K562 (cell line): ENCODE measurements at regions not wholly inside any gene's neighbourhood (a gene's known extent, or its start where the extent isn't known, plus 50 kb on each side); places are given as distances from the start of the nearest gene placed in this dataset.

Source experiments
- ATAC-seq: fragments of 200-7000 bp; cut with Tn5 transposase; 3 replicates; pipeline ENCODE4 v1.9.1; 2020; ENCODE audit warnings: moderate library complexity
- BruUV-seq: library from RNA; stranded (reverse); fragments of 400-500 nt; replicated peaks from 2 replicates; lab custom pipeline; 2021; lab: Mats Ljungman, UMichigan
- CTCF ChIA-PET: fragments of 300-600 bp; formaldehyde crosslinking; extraction: SDS; loops from one replicate; lab custom pipeline; 2021; ENCODE audit warnings: low intra/inter-chr PET ratio; lab: Yijun Ruan, JAX
- POLR2A ChIA-PET: fragments of 300-600, 350-650 bp; sonication (Branson Sonifier 250); formaldehyde crosslinking; extraction: SDS; loops from one replicate; lab custom pipeline; 2021; ENCODE audit warnings: antibody characterized with exemption, inconsistent platforms; lab: Yijun Ruan, JAX
- DNase-seq, 4 experiments: peaks; one replicate each; pipeline versions ENCODE4 v3.0.0 to v3.0.0-alpha.2; 2011 to 2018; ENCODE audit warnings: low spot score in 3 of 4, mixed read lengths in 3 of 4; ENCODE audit errors: extremely low read depth in 1 of 4
- FAIRE-seq: peaks from 2 replicates; lab custom pipeline; 2011; peaks lifted over from hg19 to GRCh38; lab: Jason Lieb, UNC
- H2AFZ ChIP-seq: 2 replicates; pipeline ENCODE4 v1.6.0; 2011; ENCODE audit warnings: low read depth, low read length, control low read depth, inconsistent platforms
- H3K27ac ChIP-seq: fragments of 200-600 bp; 3 replicates; pipeline ENCODE4 v1.8.0; 2011; ENCODE audit warnings: low read depth, mild to moderate bottlenecking, control low read depth, inconsistent platforms, low read length, moderate library complexity, mixed read lengths; ENCODE audit errors: extremely low read depth
- H3K27me3 ChIP-seq, 2 experiments: fragments of 300-600 bp in 1 of 2; 2 replicates in 1 of 2; 3 replicates in 1 of 2; pipeline versions ENCODE4 v1.6.0 to v1.8.0; 2011; ENCODE audit warnings: inconsistent platforms in 2 of 2, low read length in 2 of 2, mild to moderate bottlenecking in 1 of 2, mixed read lengths in 1 of 2, moderate library complexity in 1 of 2; ENCODE audit not compliant: control insufficient read depth in 2 of 2, insufficient read depth in 2 of 2
- H3K36me3 ChIP-seq: fragments of 300-600 bp; 3 replicates; pipeline ENCODE4 v1.8.0; 2011; ENCODE audit warnings: mild to moderate bottlenecking, low read length, inconsistent platforms; ENCODE audit not compliant: control insufficient read depth, insufficient read depth
- H3K4me1 ChIP-seq, 2 experiments: fragments of 200-600 bp in 1 of 2; replicated peaks in 1 of 2; 2 replicates in 1 of 2; 3 replicates in 1 of 2; pipeline versions ENCODE4 v1.5.1 to v1.8.0; 2011; ENCODE audit warnings: inconsistent platforms in 2 of 2, low read length in 2 of 2, mild to moderate bottlenecking in 1 of 2, mixed read lengths in 1 of 2, moderate library complexity in 1 of 2; ENCODE audit not compliant: control insufficient read depth in 2 of 2, insufficient read depth in 2 of 2
- H3K4me2 ChIP-seq: 2 replicates; pipeline ENCODE4 v1.6.1; 2011; ENCODE audit warnings: low read length, control low read depth, inconsistent platforms, mixed read lengths; ENCODE audit not compliant: insufficient read depth
- H3K4me3 ChIP-seq: fragments of 200-600 bp; sonication (generic), shearing (Covaris generic); 2 replicates; pipeline ENCODE4 v1.5.1; 2016; ENCODE audit warnings: control low read depth, inconsistent platforms
- H3K79me2 ChIP-seq: fragments of 200-600 bp; 3 replicates; pipeline ENCODE4 v1.8.0; 2011; ENCODE audit warnings: low read length, inconsistent platforms; ENCODE audit not compliant: control insufficient read depth, insufficient read depth
- H3K9ac ChIP-seq, 2 experiments: 2 replicates each; pipeline versions ENCODE4 v1.6.0 to v1.6.1; 2011; ENCODE audit warnings: low read depth in 2 of 2, low read length in 2 of 2, control low read depth in 1 of 2, inconsistent platforms in 1 of 2, mild to moderate bottlenecking in 1 of 2, mixed read lengths in 1 of 2; ENCODE audit not compliant: insufficient read depth in 1 of 2
- H3K9me1 ChIP-seq: one replicate; pipeline ENCODE4 v1.6.0; 2011; ENCODE audit warnings: inconsistent platforms, mild to moderate bottlenecking, low read length, moderate library complexity; ENCODE audit not compliant: control insufficient read depth, insufficient read depth
- H3K9me3 ChIP-seq: replicated peaks from 2 replicates; pipeline ENCODE4 v1.5.1; 2011; ENCODE audit warnings: low read depth, low read length, inconsistent platforms; ENCODE audit not compliant: control insufficient read depth, insufficient read depth
- H4K20me1 ChIP-seq: replicated peaks from 2 replicates; pipeline ENCODE4 v1.6.1; 2011; ENCODE audit warnings: low read length, inconsistent platforms, mixed read lengths; ENCODE audit not compliant: control insufficient read depth, insufficient read depth
- ARID2 ChIP-seq: fragments of 450-650 bp; IDR thresholded peaks from 2 replicates; pipeline ENCODE4 v1.6.1; 2017; ENCODE audit warnings: antibody characterized with exemption, mild to moderate bottlenecking
- CC2D1A ChIP-seq: fragments of 450-650 bp; IDR thresholded peaks from 2 replicates; pipeline ENCODE4 v1.6.1; 2017; ENCODE audit warnings: mild to moderate bottlenecking
- GATAD2A ChIP-seq: fragments of 450-650 bp; IDR thresholded peaks from 2 replicates; pipeline ENCODE4 v1.6.1; 2017
- KDM5B ChIP-seq: fragments of 200-600 bp; sonication (generic); IDR thresholded peaks from 2 replicates; pipeline ENCODE4 v1.6.1; 2012; ENCODE audit warnings: low read depth, mild to moderate bottlenecking, moderate library complexity, low read length, control low read depth, inconsistent platforms; ENCODE audit not compliant: insufficient replicate concordance
- NUFIP1 ChIP-seq: fragments of 450-650 bp; IDR thresholded peaks from 2 replicates; pipeline ENCODE4 v1.6.1; 2018; ENCODE audit not compliant: partially characterized antibody
- SMAD2 ChIP-seq: fragments of 150-350 bp; IDR thresholded peaks from 2 replicates; pipeline ENCODE4 v1.6.1; 2014; ENCODE audit warnings: low read depth, mild to moderate bottlenecking, low read length
- SRF ChIP-seq, 2 experiments: fragments of 250-450, 450-650 bp in 1 of 2; sonication (Bioruptor Pico) in 1 of 2; sonication (generic) in 1 of 2; formaldehyde crosslinking; IDR thresholded peaks; 2 replicates each; pipeline versions ENCODE4 v1.5.0 to v1.5.1; 2020 to 2022; ENCODE audit warnings: mild to moderate bottlenecking in 1 of 2, missing genetic modification reagents in 1 of 2
- ZBTB17 ChIP-seq: fragments of 450-650 bp; formaldehyde crosslinking; IDR thresholded peaks from 2 replicates; pipeline ENCODE4 v1.4.0; 2020; ENCODE audit warnings: mild to moderate bottlenecking
- ZNF785 ChIP-seq: fragments of 250-450 bp; sonication (Bioruptor Pico); IDR thresholded peaks from 2 replicates; pipeline ENCODE4 v1.4.0; 2020; ENCODE audit warnings: mild to moderate bottlenecking
- WGBS: fragments of 100-300 bp; shearing (Covaris generic); methylation state at CpG from one replicate; pipeline ENCODE4 v1.1.6; 2016; ENCODE audit warnings: low coverage, mixed read lengths; ENCODE audit not compliant: insufficient coverage; ENCODE audit errors: missing lambda C conversion rate; 5-methylcytosine and 5-hydroxymethylcytosine counted together
- in situ Hi-C: fragments of 300-500 bp; cut with MboI; formaldehyde crosslinking; loops from 4 replicates; pipeline ENCODE4 v1.15.0; 2018; ENCODE audit warnings: inconsistent platforms, mixed read lengths
- intact Hi-C: fragments of 100-400 bp; cut with micrococcal nuclease; formaldehyde crosslinking; loops from 2 replicates; pipeline ENCODE4 v1.14.2; 2022
- TF ChIP-seq, protein P1 (sequence below): fragments of 450-650 bp; IDR thresholded peaks from 2 replicates; pipeline ENCODE4 v1.6.1; 2016
- TF ChIP-seq, protein P2 (sequence below): fragments of 250-450 bp; sonication (Bioruptor Pico); IDR thresholded peaks from 2 replicates; pipeline ENCODE4 v1.8.0; 2022; ENCODE audit warnings: inconsistent platforms, mild to moderate bottlenecking, moderate library complexity, borderline replicate concordance

DNA sequence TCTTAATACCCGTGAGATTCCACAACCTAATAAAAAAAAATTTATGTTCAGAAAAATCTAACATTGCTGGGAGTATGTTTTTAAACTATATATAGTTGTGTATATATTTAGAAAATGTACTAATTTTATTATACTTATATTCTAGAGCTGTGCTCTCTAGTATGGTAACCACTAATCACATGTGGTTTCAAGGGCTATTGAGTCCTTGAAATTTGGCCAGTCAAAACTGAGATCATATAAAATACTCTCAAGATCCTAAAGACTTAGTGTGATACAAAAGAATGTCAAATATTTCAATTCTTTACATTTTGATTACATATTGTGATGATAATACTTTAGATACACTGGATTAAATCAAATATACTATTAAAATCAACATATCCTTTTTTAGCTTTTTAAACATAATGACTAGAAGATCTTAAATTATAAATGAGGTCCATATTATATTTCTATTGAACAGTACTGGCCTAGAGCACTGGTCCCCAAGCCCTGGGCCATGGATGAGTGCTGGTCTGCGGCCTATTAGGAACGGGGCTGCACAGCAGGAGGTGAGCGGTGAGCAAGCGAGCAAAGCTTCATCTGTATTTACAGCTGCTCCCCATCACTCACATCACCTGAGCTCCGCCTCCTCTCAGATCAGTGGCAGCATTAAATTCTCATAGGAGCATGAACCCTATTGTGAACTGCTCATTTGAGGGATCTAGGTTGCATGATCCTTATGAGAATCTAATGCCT is 176.5 kb upstream of the NBEA start:
- Histone ChIP-seq H4K20me1 (no peaks in the 10 kb centered on the region), H2AFZ (no peak overlapping the region), H3K4me3 (no peak overlapping the region), H3K9ac (no peak overlapping the region), H3K4me2 (no peak overlapping the region), H3K36me3 (no peaks in the 10 kb centered on the region), H3K79me2 (no peaks in the 10 kb centered on the region), H3K4me1 (no peaks in the 10 kb centered on the region), H3K27me3 (no peaks in the 10 kb centered on the region), H3K9me3 (no peaks in the 10 kb centered on the region), H3K27ac (no peak overlapping the region), H3K9me1 (no peaks in the 10 kb centered on the region)
- BruUV-seq, result no TSS peak
- intact Hi-C loops, result no loop called here
- ChIA-PET POLR2A (no interaction called here), CTCF (no interaction called here)
- DNase-seq, result no peak
- no peak for ATAC-seq
- TF ChIP-seq ZBTB17 (CRISPR knock-in tag), result no peak
- no peak for TF ChIP-seq GATAD2A
- in situ Hi-C loops, result no loop called here
- 4% methylated on average over 6 of the region's 6 CpGs for WGBS
- FAIRE-seq, result no peak

DNA sequence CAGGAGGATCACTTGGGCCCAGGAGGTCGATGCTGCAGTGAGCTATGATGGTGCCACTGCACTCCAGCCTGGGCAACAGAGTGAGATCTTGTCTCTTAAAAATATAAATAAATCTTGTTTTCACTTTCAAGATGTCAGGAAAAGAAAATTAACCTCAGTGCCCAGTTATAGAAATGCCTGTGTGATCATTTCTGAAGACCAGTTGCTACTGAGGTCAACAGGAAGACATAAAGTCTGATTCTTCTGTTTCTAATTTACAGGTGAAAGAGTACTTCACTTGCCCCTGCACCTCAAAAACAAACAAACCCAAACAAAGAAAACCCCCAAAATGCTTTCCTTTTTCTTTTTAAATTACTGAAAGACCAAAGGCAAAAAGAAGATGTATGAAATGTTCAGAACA is 174.3 kb upstream of the NBEA start:
- WGBS, result 0% methylated on average over 1 of the region's 1 CpG
- Histone ChIP-seq H3K27ac (no peak overlapping the region), H3K9ac (no peak overlapping the region), H3K4me1 (no peaks in the 10 kb centered on the region), H3K36me3 (no peaks in the 10 kb centered on the region), H4K20me1 (no peaks in the 10 kb centered on the region), H2AFZ (no peak overlapping the region), H3K9me1 (no peaks in the 10 kb centered on the region), H3K4me3 (no peak overlapping the region), H3K27me3 (no peaks in the 10 kb centered on the region), H3K9me3 (no peaks in the 10 kb centered on the region), H3K79me2 (no peaks in the 10 kb centered on the region), H3K4me2 (no peak overlapping the region)
- ATAC-seq (no peak), DNase-seq (no peak), FAIRE-seq (no peak)
- POLR2A ChIA-PET, result interaction anchor here (0.7 kb wide), 1 partner anchor 7 kb away, joined by 3 read pairs; no protein-coding TSS in a partner anchor
- CTCF ChIA-PET, result no interaction called here
- BruUV-seq, result no TSS peak
- intact Hi-C loops (no loop called here), in situ Hi-C loops (no loop called here)
- no peak for TF ChIP-seq ARID2
- TF ChIP-seq, protein P1, sequence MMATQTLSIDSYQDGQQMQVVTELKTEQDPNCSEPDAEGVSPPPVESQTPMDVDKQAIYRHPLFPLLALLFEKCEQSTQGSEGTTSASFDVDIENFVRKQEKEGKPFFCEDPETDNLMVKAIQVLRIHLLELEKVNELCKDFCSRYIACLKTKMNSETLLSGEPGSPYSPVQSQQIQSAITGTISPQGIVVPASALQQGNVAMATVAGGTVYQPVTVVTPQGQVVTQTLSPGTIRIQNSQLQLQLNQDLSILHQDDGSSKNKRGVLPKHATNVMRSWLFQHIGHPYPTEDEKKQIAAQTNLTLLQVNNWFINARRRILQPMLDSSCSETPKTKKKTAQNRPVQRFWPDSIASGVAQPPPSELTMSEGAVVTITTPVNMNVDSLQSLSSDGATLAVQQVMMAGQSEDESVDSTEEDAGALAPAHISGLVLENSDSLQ, result no peak
- TF ChIP-seq NUFIP1, result no peak
- TF ChIP-seq SMAD2, result no peak
- TF ChIP-seq CC2D1A, result no peak
- TF ChIP-seq SRF (CRISPR knock-in tag; IDR thresholded peaks at IDR 0.05), result no peak
- TF ChIP-seq KDM5B, result no peak
- no peak for TF ChIP-seq ZNF785 (CRISPR knock-in tag)
- TF ChIP-seq, protein P2, sequence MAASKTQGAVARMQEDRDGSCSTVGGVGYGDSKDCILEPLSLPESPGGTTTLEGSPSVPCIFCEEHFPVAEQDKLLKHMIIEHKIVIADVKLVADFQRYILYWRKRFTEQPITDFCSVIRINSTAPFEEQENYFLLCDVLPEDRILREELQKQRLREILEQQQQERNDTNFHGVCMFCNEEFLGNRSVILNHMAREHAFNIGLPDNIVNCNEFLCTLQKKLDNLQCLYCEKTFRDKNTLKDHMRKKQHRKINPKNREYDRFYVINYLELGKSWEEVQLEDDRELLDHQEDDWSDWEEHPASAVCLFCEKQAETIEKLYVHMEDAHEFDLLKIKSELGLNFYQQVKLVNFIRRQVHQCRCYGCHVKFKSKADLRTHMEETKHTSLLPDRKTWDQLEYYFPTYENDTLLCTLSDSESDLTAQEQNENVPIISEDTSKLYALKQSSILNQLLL (CRISPR knock-in tag), result no peak
